ENCODE measurements at regions not wholly inside any gene's neighbourhood (a gene's known extent, or its start where the extent isn't known, plus 50 kb on each side); places are given as distances from the start of the nearest gene placed in this dataset.

GRCh38 chr18:38868757-38869156 is 1303.2 kb upstream of the CELF4 start:
- no peaks in the 10 kb centered on the region for H3K36me3 ChIP-seq (ENCODE audit: control insufficient read depth in 2 of 2, insufficient read depth in 2 of 2, low read length in 1 of 2)
- SMC1A ChIA-PET (ENCODE audit: uncharacterized antibody, unreplicated experiment): interaction anchor here (1.3 kb wide), 1 partner anchor 9 kb away, joined by 3 read pairs; no protein-coding TSS in a partner anchor
- H3K79me2 ChIP-seq (ENCODE audit: control insufficient read depth, insufficient read depth, low read length): no peaks in the 10 kb centered on the region
- TF ChIP-seq BHLHE40 (IDR thresholded peaks at IDR 0.05; ENCODE audit: borderline replicate concordance in 1 of 2, low read depth in 2 of 2, low read length in 1 of 2): no peak
- no peak for TF ChIP-seq PML (IDR thresholded peaks at IDR 0.05; ENCODE audit: low read length)
- no peak for TF ChIP-seq POLR2AphosphoS2 (IDR thresholded peaks at IDR 0.05; ENCODE audit: low read depth, low read length)
- TF ChIP-seq ETV6 (conservative IDR thresholded peaks at IDR 0.05 in 1 of 2, IDR thresholded peaks at IDR 0.05 in 1 of 2; ENCODE audit: borderline replicate concordance in 1 of 2, low read depth in 1 of 2): no peak
- TF ChIP-seq, protein P1, sequence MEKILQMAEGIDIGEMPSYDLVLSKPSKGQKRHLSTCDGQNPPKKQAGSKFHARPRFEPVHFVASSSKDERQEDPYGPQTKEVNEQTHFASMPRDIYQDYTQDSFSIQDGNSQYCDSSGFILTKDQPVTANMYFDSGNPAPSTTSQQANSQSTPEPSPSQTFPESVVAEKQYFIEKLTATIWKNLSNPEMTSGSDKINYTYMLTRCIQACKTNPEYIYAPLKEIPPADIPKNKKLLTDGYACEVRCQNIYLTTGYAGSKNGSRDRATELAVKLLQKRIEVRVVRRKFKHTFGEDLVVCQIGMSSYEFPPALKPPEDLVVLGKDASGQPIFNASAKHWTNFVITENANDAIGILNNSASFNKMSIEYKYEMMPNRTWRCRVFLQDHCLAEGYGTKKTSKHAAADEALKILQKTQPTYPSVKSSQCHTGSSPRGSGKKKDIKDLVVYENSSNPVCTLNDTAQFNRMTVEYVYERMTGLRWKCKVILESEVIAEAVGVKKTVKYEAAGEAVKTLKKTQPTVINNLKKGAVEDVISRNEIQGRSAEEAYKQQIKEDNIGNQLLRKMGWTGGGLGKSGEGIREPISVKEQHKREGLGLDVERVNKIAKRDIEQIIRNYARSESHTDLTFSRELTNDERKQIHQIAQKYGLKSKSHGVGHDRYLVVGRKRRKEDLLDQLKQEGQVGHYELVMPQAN (conservative IDR thresholded peaks at IDR 0.05): no peak
- TF ChIP-seq RFX5 (IDR thresholded peaks at IDR 0.05; ENCODE audit: low read depth, low read length): no peak
- in situ Hi-C loops (cut with MboI) (no loop called here), intact Hi-C loops (cut with micrococcal nuclease; ENCODE audit: unreplicated experiment) (no loop called here)
- H3K4me2 ChIP-seq (ENCODE audit: control insufficient read depth, insufficient read depth): no peak overlapping the region
- H3K9ac ChIP-seq (ENCODE audit: control insufficient read depth, insufficient read depth, low read length): no peak overlapping the region
- RAD21 ChIA-PET (ENCODE audit: unreplicated experiment): no interaction called here
- no peak for FAIRE-seq
- no peaks in the 10 kb centered on the region for H3K9me3 ChIP-seq (replicated peaks; ENCODE audit: control insufficient read depth, insufficient read depth, low read length)
- no peak overlapping the region for H3K4me3 ChIP-seq
- no peaks in the 10 kb centered on the region for H3K4me1 ChIP-seq (ENCODE audit: control insufficient read depth, insufficient read depth, low read length)
- no peak for DNase-seq (ENCODE audit: low read depth, low spot score)
- H2AFZ ChIP-seq (ENCODE audit: control insufficient read depth, low read depth, low read length): no peak overlapping the region
- no TSS peak for BruUV-seq (replicated peaks)
- CTCF ChIA-PET: interaction anchor here (1.0 kb wide), 1 partner anchor 9 kb away, joined by 4 read pairs; no protein-coding TSS in a partner anchor
- WGBS (ENCODE audit: insufficient coverage, insufficient replicate concordance, low lambda C conversion rate, missing lambda C conversion rate): 71% methylated on average over 2 of the region's 2 CpGs
- ATAC-seq: no peak
- H4K20me1 ChIP-seq (ENCODE audit: control insufficient read depth, insufficient read depth): no peaks in the 10 kb centered on the region
- no peak overlapping the region for H3K27ac ChIP-seq (ENCODE audit: control insufficient read depth, insufficient read depth)
- H3K27me3 ChIP-seq (replicated peaks in 1 of 2; ENCODE audit: control insufficient read depth in 2 of 2, insufficient read depth in 2 of 2, low read length in 1 of 2): no peaks in the 10 kb centered on the region
- POLR2A ChIA-PET: no interaction called here

All from GM12878 (cell line).